Esophagus squamous epithelium (tissue), 5 donors: ENCODE measurements at regions not wholly inside any gene's neighbourhood (a gene's known extent, or its start where the extent isn't known, plus 50 kb on each side); places are given as distances from the start of the nearest gene placed in this dataset.
"Not testable (repeated sequence)": the region's sequence is repeated elsewhere in the genome, so short reads cannot be mapped to it uniquely, and the experiment has no call there.

Experiments used
- DNase-seq: peaks from one replicate; lab custom pipeline; 2025; lab: John Stamatoyannopoulos, UW
- H3K27ac ChIP-seq, 4 donors: fragments of 200-600 bp; sonication (generic); one replicate each; pipeline ENCODE4 v1.5.1; 2016 to 2019; ENCODE audit warnings: mild to moderate bottlenecking in 1 of 4
- H3K27me3 ChIP-seq, 4 donors: fragments of 200-600 bp; sonication (generic); 1 replicate in 3 of 4; 2 replicates in 1 of 4; pipeline versions ENCODE4 v1.5.1 to v1.6.0; 2017 to 2021; ENCODE audit warnings: antibody characterized with exemption in 1 of 4
- H3K36me3 ChIP-seq, 3 donors: fragments of 200-600 bp; sonication (generic); one replicate each; pipeline ENCODE4 v1.5.1; 2016 to 2019
- H3K4me1 ChIP-seq, 3 donors: fragments of 200-600 bp; sonication (generic); one replicate each; pipeline ENCODE4 v1.5.1; 2017 to 2019
- H3K4me3 ChIP-seq, 4 donors: fragments of 200-600 bp; sonication (generic); 1 replicate in 3 of 4; 2 replicates in 1 of 4; pipeline ENCODE4 v1.5.1; 2016 to 2019; ENCODE audit warnings: mild to moderate bottlenecking in 2 of 4, moderate library complexity in 1 of 4
- H3K9me3 ChIP-seq, 3 donors: fragments of 200-600 bp; sonication (generic); one replicate each; pipeline ENCODE4 v1.5.1; 2016 to 2019
- POLR2A ChIP-seq, 4 donors: fragments of 450-650 bp; IDR thresholded peaks; one replicate each; pipeline ENCODE4 v1.6.1; 2017; ENCODE audit warnings: antibody characterized with exemption in 4 of 4, mild to moderate bottlenecking in 4 of 4, moderate library complexity in 3 of 4
- WGBS, 2 donors: methylation state at CpG; one replicate each; pipeline ENCODE4 v1.1.5; 2018; 5-methylcytosine and 5-hydroxymethylcytosine counted together
- intact Hi-C: fragments of 100-400 bp; cut with DNase I; formaldehyde crosslinking; loops from one replicate; pipeline ENCODE4 v1.15.0; 2022
- TF ChIP-seq, protein P1 (sequence below), 6 experiments: fragments of 450-650 bp in 4 of 6; fragments of 200-600 bp in 2 of 6; sonication (generic) in 2 of 6; IDR thresholded peaks; one replicate each; pipeline ENCODE4 v1.5.1; 2016 to 2019; ENCODE audit warnings: antibody characterized with exemption in 6 of 6, mild to moderate bottlenecking in 4 of 6, moderate library complexity in 4 of 6
- donor health status: DM: yes; HTN: yes; CAD: no.

DNA sequence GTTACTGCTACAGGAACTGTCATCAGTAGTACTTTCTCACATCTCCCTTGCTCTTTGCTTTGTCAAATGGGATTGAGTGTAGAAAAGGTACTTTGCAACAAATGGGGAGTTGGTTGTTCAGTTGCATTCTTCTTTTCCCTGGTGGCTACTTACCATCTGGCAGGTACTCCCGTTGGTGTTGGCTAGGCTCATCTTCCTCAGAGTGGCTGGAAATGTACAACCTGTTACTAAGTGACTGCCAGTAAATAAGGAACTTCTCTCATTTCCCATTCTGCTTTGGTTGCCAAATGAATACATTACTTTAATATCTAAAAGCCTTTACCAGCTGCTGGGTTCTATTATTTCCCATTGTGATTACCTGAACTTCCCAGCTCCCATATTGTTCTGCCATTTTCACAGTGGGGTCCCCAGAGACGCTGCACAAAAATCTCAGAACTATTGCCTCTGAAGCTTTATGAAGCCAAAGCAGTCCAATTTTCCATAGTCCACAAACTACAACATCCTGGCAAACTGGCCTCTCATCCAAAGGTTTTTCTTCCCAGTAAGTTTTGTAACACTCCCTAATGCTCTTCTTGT lies 229.7 kb upstream of the HTR1E start:
- Histone ChIP-seq H3K4me1 (no peaks in the 10 kb centered on the region), H3K27me3 (no peaks in the 10 kb centered on the region), H3K4me3 (no peak overlapping the region), H3K36me3 (no peaks in the 10 kb centered on the region), H3K9me3 (no peaks in the 10 kb centered on the region), H3K27ac (no peak overlapping the region)
- intact Hi-C loops: no loop called here
- WGBS, 2 donors: 19 to 24% methylated on average over 2 of the region's 2 CpGs
- no peak for TF ChIP-seq POLR2A (IDR thresholded peaks at IDR 0.05)
- TF ChIP-seq, protein P1, sequence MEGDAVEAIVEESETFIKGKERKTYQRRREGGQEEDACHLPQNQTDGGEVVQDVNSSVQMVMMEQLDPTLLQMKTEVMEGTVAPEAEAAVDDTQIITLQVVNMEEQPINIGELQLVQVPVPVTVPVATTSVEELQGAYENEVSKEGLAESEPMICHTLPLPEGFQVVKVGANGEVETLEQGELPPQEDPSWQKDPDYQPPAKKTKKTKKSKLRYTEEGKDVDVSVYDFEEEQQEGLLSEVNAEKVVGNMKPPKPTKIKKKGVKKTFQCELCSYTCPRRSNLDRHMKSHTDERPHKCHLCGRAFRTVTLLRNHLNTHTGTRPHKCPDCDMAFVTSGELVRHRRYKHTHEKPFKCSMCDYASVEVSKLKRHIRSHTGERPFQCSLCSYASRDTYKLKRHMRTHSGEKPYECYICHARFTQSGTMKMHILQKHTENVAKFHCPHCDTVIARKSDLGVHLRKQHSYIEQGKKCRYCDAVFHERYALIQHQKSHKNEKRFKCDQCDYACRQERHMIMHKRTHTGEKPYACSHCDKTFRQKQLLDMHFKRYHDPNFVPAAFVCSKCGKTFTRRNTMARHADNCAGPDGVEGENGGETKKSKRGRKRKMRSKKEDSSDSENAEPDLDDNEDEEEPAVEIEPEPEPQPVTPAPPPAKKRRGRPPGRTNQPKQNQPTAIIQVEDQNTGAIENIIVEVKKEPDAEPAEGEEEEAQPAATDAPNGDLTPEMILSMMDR (IDR thresholded peaks at IDR 0.05): no peak
- DNase-seq: no peak

DNA sequence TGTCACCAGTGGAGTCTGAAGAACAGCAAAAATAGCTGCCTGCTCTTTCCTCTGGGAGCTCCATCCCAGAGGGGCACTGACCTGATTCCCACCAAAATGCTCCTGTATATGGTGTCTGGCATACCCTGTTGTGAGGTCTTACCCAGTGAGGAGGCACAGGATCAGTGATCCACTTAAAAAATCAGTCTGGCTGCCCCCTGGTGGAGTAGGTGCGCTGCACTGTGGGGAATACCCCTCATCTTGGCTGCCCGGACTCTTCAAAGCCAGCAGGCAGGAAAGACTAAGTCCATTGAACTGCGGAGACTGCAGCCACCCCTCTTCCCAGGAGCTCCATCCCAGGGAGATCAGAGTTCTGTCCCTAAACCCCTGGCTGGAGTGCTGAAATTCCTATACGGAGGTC lies 230.9 kb upstream of the HTR1E start:
- no peak overlapping the region for H3K27ac ChIP-seq
- TF ChIP-seq, protein P1 (IDR thresholded peaks at IDR 0.05): no peak
- no peak for TF ChIP-seq POLR2A (IDR thresholded peaks at IDR 0.05)
- H3K36me3 ChIP-seq: no peaks in the 10 kb centered on the region
- 67 to 77% methylated on average over 3 of the region's 4 CpGs for WGBS, 2 donors
- no peak overlapping the region for H3K4me3 ChIP-seq
- DNase-seq: no peak
- H3K9me3 ChIP-seq: no peaks in the 10 kb centered on the region
- H3K4me1 ChIP-seq: no peaks in the 10 kb centered on the region
- intact Hi-C loops: no loop called here
- H3K27me3 ChIP-seq: no peaks in the 10 kb centered on the region

DNA sequence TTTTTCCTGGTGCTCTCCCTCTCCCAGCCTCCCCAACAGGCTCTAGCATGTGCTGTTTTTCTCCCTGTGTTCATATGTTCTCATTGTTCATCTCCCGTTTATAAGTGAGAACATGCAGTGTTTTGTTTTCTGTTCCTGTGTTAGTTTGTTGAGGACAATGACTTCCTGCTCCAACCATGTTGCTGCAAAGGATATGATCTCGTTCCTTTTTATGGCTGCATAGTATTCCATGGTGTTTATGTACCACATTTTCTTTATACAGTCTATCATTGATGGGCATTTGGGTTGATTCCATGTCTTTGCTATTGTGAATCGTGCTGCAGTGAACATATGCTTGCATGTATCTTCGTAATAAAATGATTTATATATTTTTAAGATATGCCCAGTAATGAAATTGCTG lies 236.1 kb upstream of the HTR1E start:
- H3K9me3 ChIP-seq, H3K27me3 ChIP-seq, H3K4me3 ChIP-seq, H3K36me3 ChIP-seq, H3K27ac ChIP-seq, DNase-seq, intact Hi-C loops, H3K4me1 ChIP-seq: not testable (repeated sequence)
- WGBS, 2 donors: 67 to 68% methylated on average over 4 of the region's 4 CpGs

DNA sequence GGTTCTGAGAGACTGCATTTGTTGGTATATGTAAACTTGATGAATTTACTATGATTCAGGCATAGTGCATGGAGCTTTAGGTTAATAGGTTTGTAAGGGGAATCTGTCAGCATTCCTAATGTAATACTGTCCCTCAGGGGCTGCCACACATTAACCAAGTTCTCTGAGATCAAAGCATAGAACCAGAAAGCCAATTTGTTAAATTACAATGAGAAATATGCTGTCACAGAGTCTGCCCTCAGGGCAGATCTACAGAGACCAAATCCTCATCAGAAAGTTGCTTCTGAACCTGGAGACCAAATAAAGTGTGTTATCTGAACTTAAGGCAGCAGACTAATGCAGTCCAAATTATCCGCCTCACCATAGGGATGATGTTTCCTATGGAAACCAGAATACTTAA lies 250.8 kb upstream of the HTR1E start:
- intact Hi-C loops: no loop called here
- WGBS, 2 donors: 75 to 93% methylated on average over 1 of the region's 1 CpG

DNA sequence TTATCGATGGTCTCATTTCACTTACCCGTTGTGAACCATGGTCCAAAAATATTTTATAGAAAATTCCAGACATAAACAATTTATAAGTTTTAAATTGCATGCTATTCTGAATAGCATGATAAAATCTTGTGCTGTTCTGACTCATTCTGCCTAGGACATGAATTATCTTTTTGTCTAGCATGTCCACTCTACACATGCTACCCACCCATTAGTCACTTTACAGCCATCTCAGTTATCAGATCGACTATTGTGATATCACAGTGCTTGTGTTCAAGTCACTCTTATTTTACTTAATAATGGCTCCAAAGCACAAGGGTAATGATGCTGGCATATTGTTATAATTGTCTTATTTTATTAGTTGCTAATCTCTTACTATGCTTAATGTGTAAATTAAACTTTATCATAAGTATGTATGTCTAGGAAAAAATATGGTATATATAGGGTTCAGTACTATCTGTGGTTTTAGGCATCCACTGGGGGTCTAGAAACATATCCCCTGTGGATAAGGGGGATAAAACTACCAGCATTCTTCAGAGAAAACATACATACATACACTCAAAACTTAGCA lies 252.0 kb upstream of the HTR1E start:
- Histone ChIP-seq H3K9me3 (no peaks in the 10 kb centered on the region), H3K4me3 (no peak overlapping the region), H3K36me3 (no peaks in the 10 kb centered on the region), H3K4me1 (no peaks in the 10 kb centered on the region), H3K27me3 (no peaks in the 10 kb centered on the region), H3K27ac (no peak overlapping the region)
- no peak for TF ChIP-seq POLR2A (IDR thresholded peaks at IDR 0.05)
- TF ChIP-seq, protein P1 (IDR thresholded peaks at IDR 0.05): no peak
- intact Hi-C loops: no loop called here
- DNase-seq: no peak
- 65 to 78% methylated on average over 3 of the region's 3 CpGs for WGBS, 2 donors

More for the DNA sequence above, 250.8 kb upstream of the HTR1E start:
- Histone ChIP-seq H3K9me3 (no peaks in the 10 kb centered on the region), H3K27me3 (no peaks in the 10 kb centered on the region), H3K4me1 (no peaks in the 10 kb centered on the region), H3K4me3 (no peak overlapping the region), H3K27ac (no peak overlapping the region), H3K36me3 (no peaks in the 10 kb centered on the region)
- no peak for DNase-seq
- no peak for TF ChIP-seq POLR2A (IDR thresholded peaks at IDR 0.05)
- TF ChIP-seq, protein P1 (IDR thresholded peaks at IDR 0.05): no peak
